ENCODE measurements at regions not wholly inside any gene's neighbourhood (a gene's known extent, or its start where the extent isn't known, plus 50 kb on each side); places are given as distances from the start of the nearest gene placed in this dataset.

- Histone ChIP-seq H2AFZ (ENCODE audit: control insufficient read depth, low read depth, low read length) (no peak overlapping the region), H3K9ac (ENCODE audit: control insufficient read depth, insufficient read depth, low read length) (no peak overlapping the region), H3K27ac (ENCODE audit: control insufficient read depth, insufficient read depth) (no peak overlapping the region), H3K4me2 (ENCODE audit: control insufficient read depth, insufficient read depth) (no peak overlapping the region), H4K20me1 (ENCODE audit: control insufficient read depth, insufficient read depth) (no peaks in the 10 kb centered on the region), H3K4me3 (no peak overlapping the region), H3K36me3 (ENCODE audit: control insufficient read depth in 2 of 2, insufficient read depth in 2 of 2, low read length in 1 of 2) (no peaks in the 10 kb centered on the region), H3K79me2 (ENCODE audit: control insufficient read depth, insufficient read depth, low read length) (no peaks in the 10 kb centered on the region), H3K9me3 (replicated peaks; ENCODE audit: control insufficient read depth, insufficient read depth, low read length) (no peaks in the 10 kb centered on the region), H3K27me3 (replicated peaks in 1 of 2; ENCODE audit: control insufficient read depth in 2 of 2, insufficient read depth in 2 of 2, low read length in 1 of 2) (no peaks in the 10 kb centered on the region; a peak in 1 of 4 replicates), H3K4me1 (ENCODE audit: control insufficient read depth, insufficient read depth, low read length) (no peaks in the 10 kb centered on the region)
- FAIRE-seq (no peak), ATAC-seq (no peak), DNase-seq (ENCODE audit: low read depth, low spot score) (no peak)
- in situ Hi-C loops (cut with MboI) (no loop called here), intact Hi-C loops (cut with micrococcal nuclease; ENCODE audit: unreplicated experiment) (no loop called here)
- SMC1A ChIA-PET (ENCODE audit: uncharacterized antibody, unreplicated experiment): interaction anchor here (1.1 to 1.9 kb wide), 2 partner anchors 10 to 13 kb away, joined by 3 to 7 read pairs; no protein-coding TSS in a partner anchor
- CTCF ChIA-PET: interaction anchor here (1.3 to 5.0 kb wide), 4 partner anchors 11 to 14 kb away, joined by 3 to 37 read pairs (median 6); no protein-coding TSS in a partner anchor
- TF ChIP-seq RAD21 (IDR thresholded peaks at IDR 0.05; ENCODE audit: insufficient read depth, low read depth, low read length) (no peak), MLLT1 (IDR thresholded peaks at IDR 0.05) (no peak), KDM1A (IDR thresholded peaks at IDR 0.05; ENCODE audit: borderline replicate concordance) (no peak), EED (IDR thresholded peaks at IDR 0.05; ENCODE audit: low read depth) (no peak)
- no TSS peak for BruUV-seq (replicated peaks)
- WGBS (ENCODE audit: insufficient coverage, insufficient replicate concordance, low lambda C conversion rate, missing lambda C conversion rate): 3% methylated on average over 2 of the region's 2 CpGs
- RAD21 ChIA-PET (ENCODE audit: unreplicated experiment): interaction anchor here (1.2 kb wide), 1 partner anchor 12 kb away, joined by 4 read pairs; no protein-coding TSS in a partner anchor
- POLR2A ChIA-PET: no interaction called here
Observed at GRCh38 chr18:22789052-22789451, 144.1 kb upstream of the RBBP8 start.

GRCh38 chr18:22789600-22789999, 143.5 kb upstream of the RBBP8 start:
- Histone ChIP-seq H3K27ac (ENCODE audit: control insufficient read depth, insufficient read depth) (no peak overlapping the region), H3K4me2 (ENCODE audit: control insufficient read depth, insufficient read depth) (no peak overlapping the region), H3K9me3 (replicated peaks; ENCODE audit: control insufficient read depth, insufficient read depth, low read length) (no peaks in the 10 kb centered on the region), H2AFZ (ENCODE audit: control insufficient read depth, low read depth, low read length) (no peak overlapping the region), H3K27me3 (replicated peaks in 1 of 2; ENCODE audit: control insufficient read depth in 2 of 2, insufficient read depth in 2 of 2, low read length in 1 of 2) (no peaks in the 10 kb centered on the region; a peak in 1 of 4 replicates), H3K9ac (ENCODE audit: control insufficient read depth, insufficient read depth, low read length) (no peak overlapping the region), H3K79me2 (ENCODE audit: control insufficient read depth, insufficient read depth, low read length) (no peaks in the 10 kb centered on the region), H4K20me1 (ENCODE audit: control insufficient read depth, insufficient read depth) (no peaks in the 10 kb centered on the region), H3K4me1 (ENCODE audit: control insufficient read depth, insufficient read depth, low read length) (no peaks in the 10 kb centered on the region), H3K36me3 (ENCODE audit: control insufficient read depth in 2 of 2, insufficient read depth in 2 of 2, low read length in 1 of 2) (no peaks in the 10 kb centered on the region), H3K4me3 (no peak overlapping the region)
- ChIA-PET RAD21 (ENCODE audit: unreplicated experiment) (interaction anchor here (1.2 to 1.8 kb wide), 2 partner anchors 9 to 12 kb away, joined by 4 to 8 read pairs; no protein-coding TSS in a partner anchor), SMC1A (ENCODE audit: uncharacterized antibody, unreplicated experiment) (interaction anchor here (1.4 to 2.4 kb wide), 4 partner anchors 9 to 158 kb away, joined by 3 to 12 read pairs (median 6); no protein-coding TSS in a partner anchor), CTCF (interaction anchor here (1.3 to 5.0 kb wide), 4 partner anchors 10 to 201 kb away, joined by 3 to 37 read pairs (median 6); no protein-coding TSS in a partner anchor), POLR2A (no interaction called here)
- in situ Hi-C loops (cut with MboI) (no loop called here), intact Hi-C loops (cut with micrococcal nuclease; ENCODE audit: unreplicated experiment) (no loop called here)
- FAIRE-seq: no peak
- WGBS (ENCODE audit: insufficient coverage, insufficient replicate concordance, low lambda C conversion rate, missing lambda C conversion rate): 27% methylated on average over 5 of the region's 5 CpGs
- TF ChIP-seq HDGF (IDR thresholded peaks at IDR 0.05): no peak
- no peak for DNase-seq (ENCODE audit: low read depth, low spot score)
- no peak for ATAC-seq
- no TSS peak for BruUV-seq (replicated peaks)

Data from GM12878 (cell line).